IMR-90 (cell line): ENCODE measurements at regions not wholly inside any gene's neighbourhood (a gene's known extent, or its start where the extent isn't known, plus 50 kb on each side); places are given as distances from the start of the nearest gene placed in this dataset.

ENCODE experiments used
- ATAC-seq: fragments of 200-7000 bp; cut with Tn5 transposase; 2 replicates; pipeline ENCODE4 v1.9.1; 2020; ENCODE audit warnings: low read depth, mild to moderate bottlenecking, moderate library complexity
- BruUV-seq: library from RNA; stranded (reverse); fragments of 400-500 nt; replicated peaks from 2 replicates; lab custom pipeline; 2021; lab: Mats Ljungman, UMichigan
- CTCF ChIA-PET: fragments of 300-600 bp; formaldehyde crosslinking; extraction: SDS; loops from one replicate; lab custom pipeline; 2021; ENCODE audit warnings: antibody characterized with exemption; lab: Yijun Ruan, JAX
- POLR2A ChIA-PET: fragments of 300-600 bp; sonication (Branson Sonifier 250); formaldehyde crosslinking; loops from one replicate; lab custom pipeline; 2022; ENCODE audit warnings: antibody characterized with exemption; ENCODE audit not compliant: unreplicated experiment; lab: Charles Lee
- DNase-seq: peaks from one replicate; pipeline ENCODE4 v3.0.0; 2013
- H2AFZ ChIP-seq: replicated peaks from 2 replicates; pipeline ENCODE3; 2013; ENCODE audit warnings: low read length, mild to moderate bottlenecking; ENCODE audit not compliant: poor library complexity
- H2AK5ac ChIP-seq: 2 replicates; pipeline ENCODE4 v1.6.1; 2013; ENCODE audit warnings: low read depth, low read length, inconsistent platforms
- H2AK9ac ChIP-seq: replicated peaks from 2 replicates; pipeline ENCODE3; 2013; ENCODE audit warnings: mild to moderate bottlenecking, low read depth, low read length, moderate library complexity; ENCODE audit not compliant: poor library complexity
- H2BK120ac ChIP-seq: 2 replicates; pipeline ENCODE4 v1.6.1; 2013; ENCODE audit warnings: low read depth, low read length, inconsistent platforms
- H2BK15ac ChIP-seq: 3 replicates; pipeline ENCODE4 v1.6.1; 2013; ENCODE audit warnings: low read depth, low read length, inconsistent platforms
- H2BK20ac ChIP-seq: 2 replicates; pipeline ENCODE4 v1.6.1; 2013; ENCODE audit warnings: low read depth, mild to moderate bottlenecking, inconsistent platforms, low read length, moderate library complexity
- H2BK5ac ChIP-seq: 2 replicates; pipeline ENCODE4 v1.6.1; 2013; ENCODE audit warnings: mild to moderate bottlenecking, low read depth, low read length, inconsistent platforms; ENCODE audit not compliant: poor library complexity, severe bottlenecking
- H3K14ac ChIP-seq: replicated peaks from 2 replicates; pipeline ENCODE4 v1.6.1; 2013; ENCODE audit warnings: low read depth, low read length, inconsistent platforms
- H3K18ac ChIP-seq: 2 replicates; pipeline ENCODE4 v1.6.1; 2013; ENCODE audit warnings: low read depth, low read length, control low read depth
- H3K23ac ChIP-seq: 2 replicates; pipeline ENCODE4 v1.6.1; 2013; ENCODE audit warnings: low read depth, low read length, inconsistent platforms
- H3K27ac ChIP-seq: 2 replicates; pipeline ENCODE4 v1.5.1; 2013; ENCODE audit warnings: mild to moderate bottlenecking, control low read depth, low read length; ENCODE audit not compliant: insufficient read depth
- H3K27me3 ChIP-seq: 2 replicates; pipeline ENCODE4 v1.6.1; 2013; ENCODE audit warnings: low read length; ENCODE audit not compliant: control insufficient read depth, insufficient read depth
- H3K36me3 ChIP-seq: 2 replicates; pipeline ENCODE4 v1.6.1; 2013; ENCODE audit warnings: low read length, mixed read lengths; ENCODE audit not compliant: control insufficient read depth, insufficient read depth
- H3K4ac ChIP-seq: 2 replicates; pipeline ENCODE4 v1.6.1; 2013; ENCODE audit warnings: low read depth, low read length, inconsistent platforms
- H3K4me1 ChIP-seq: 2 replicates; pipeline ENCODE4 v1.6.1; 2013; ENCODE audit warnings: low read length, mixed read lengths; ENCODE audit not compliant: control insufficient read depth, insufficient read depth
- H3K4me2 ChIP-seq: 2 replicates; pipeline ENCODE4 v1.6.1; 2013; ENCODE audit warnings: low read depth, mild to moderate bottlenecking, control low read depth, low read length, moderate library complexity
- H3K4me3 ChIP-seq: 2 replicates; pipeline ENCODE4 v1.5.1; 2013; ENCODE audit warnings: low read depth, mild to moderate bottlenecking, control low read depth, low read length, moderate library complexity; ENCODE audit not compliant: insufficient read depth
- H3K56ac ChIP-seq: 2 replicates; pipeline ENCODE4 v1.6.1; 2013; ENCODE audit warnings: low read length, inconsistent platforms; ENCODE audit not compliant: insufficient read depth; ENCODE audit errors: extremely low read depth
- H3K79me1 ChIP-seq, 2 experiments: 2 replicates each; pipeline ENCODE4 v1.6.1; 2013; ENCODE audit warnings: low read length in 2 of 2, inconsistent platforms in 1 of 2, low read depth in 1 of 2
- H3K9ac ChIP-seq: 2 replicates; pipeline ENCODE4 v1.6.1; 2013; ENCODE audit warnings: low read depth, low read length, control low read depth
- H3K9me1 ChIP-seq: 2 replicates; pipeline ENCODE4 v1.6.1; 2013; ENCODE audit warnings: low read length, inconsistent platforms; ENCODE audit not compliant: insufficient read depth
- H3K9me3 ChIP-seq: 2 replicates; pipeline ENCODE4 v1.6.1; 2013; ENCODE audit warnings: low read length; ENCODE audit not compliant: control insufficient read depth, insufficient read depth
- H4K20me1 ChIP-seq: 2 replicates; pipeline ENCODE4 v1.6.1; 2013; ENCODE audit warnings: low read length, inconsistent platforms; ENCODE audit not compliant: insufficient read depth
- H4K5ac ChIP-seq: 2 replicates; pipeline ENCODE4 v1.6.1; 2013; ENCODE audit warnings: mild to moderate bottlenecking, low read depth, low read length, control low read depth
- H4K8ac ChIP-seq, 2 experiments: 2 replicates each; pipeline ENCODE4 v1.6.1; 2013; ENCODE audit warnings: low read depth in 2 of 2, low read length in 2 of 2, control low read depth in 1 of 2, inconsistent platforms in 1 of 2
- H4K91ac ChIP-seq: 2 replicates; pipeline ENCODE4 v1.6.1; 2013; ENCODE audit warnings: low read depth, low read length, inconsistent platforms; ENCODE audit not compliant: insufficient read depth
- BHLHE40 ChIP-seq: fragments of 150-350 bp; IDR thresholded peaks from 2 replicates; pipeline ENCODE4 v1.6.1; 2016; ENCODE audit warnings: mild to moderate bottlenecking, low read depth, low read length
- CHD1 ChIP-seq: IDR thresholded peaks from 2 replicates; pipeline ENCODE4 v1.6.1; 2012; ENCODE audit warnings: low read depth, low read length, improper control_type of control experiment
- CTCF ChIP-seq: conservative IDR thresholded peaks from 2 replicates; pipeline ENCODE4 v1.5.1; 2012; ENCODE audit warnings: mild to moderate bottlenecking, low read depth, low read length, improper control_type of control experiment
- ELK1 ChIP-seq: fragments of 150-350 bp; IDR thresholded peaks from 2 replicates; pipeline ENCODE4 v1.6.1; 2016; ENCODE audit warnings: low read depth, mild to moderate bottlenecking, low read length, moderate library complexity, borderline replicate concordance
- FOS ChIP-seq: fragments of 150-350 bp; IDR thresholded peaks from 2 replicates; pipeline ENCODE4 v1.6.1; 2016; ENCODE audit warnings: low read depth, low read length
- MAFK ChIP-seq: IDR thresholded peaks from 2 replicates; pipeline ENCODE4 v1.6.1; 2012; ENCODE audit warnings: low read depth, low read length, improper control_type of control experiment
- MAZ ChIP-seq: IDR thresholded peaks from 2 replicates; pipeline ENCODE4 v1.6.1; 2012; ENCODE audit warnings: low read depth, mild to moderate bottlenecking, low read length, improper control_type of control experiment, moderate library complexity, borderline replicate concordance
- NFE2L2 ChIP-seq: fragments of 150-350 bp; IDR thresholded peaks from 2 replicates; pipeline ENCODE4 v1.6.1; 2016; ENCODE audit warnings: low read depth, mild to moderate bottlenecking, low read length
- POLR2A ChIP-seq: IDR thresholded peaks from 2 replicates; pipeline ENCODE4 v1.6.1; 2012; ENCODE audit warnings: mild to moderate bottlenecking, low read depth, low read length
- RAD21 ChIP-seq: IDR thresholded peaks from 2 replicates; pipeline ENCODE4 v1.6.1; 2012; ENCODE audit warnings: low read length, improper control_type of control experiment
- RFX5 ChIP-seq: IDR thresholded peaks from 2 replicates; pipeline ENCODE4 v1.8.0; 2012; ENCODE audit warnings: low read depth, mild to moderate bottlenecking, low read length, moderate library complexity
- USF2 ChIP-seq: fragments of 150-350 bp; IDR thresholded peaks from 2 replicates; pipeline ENCODE4 v1.6.1; 2017; ENCODE audit warnings: mild to moderate bottlenecking, antibody characterized with exemption, low read length, low read depth
- WGBS, 2 experiments: methylation state at CpG; one replicate each; pipeline versions ENCODE4 v1.1.5 to v1.1.7; 2013; ENCODE audit warnings: missing lambda C conversion rate in 2 of 2; ENCODE audit not compliant: insufficient read length in 1 of 2; ENCODE audit errors: extremely low coverage in 2 of 2; 5-methylcytosine and 5-hydroxymethylcytosine counted together
- dilution Hi-C: fragments of 300-500 bp; cut with HindIII; formaldehyde crosslinking; loops from one replicate; pipeline ENCODE4 v1.14.3; 2018; ENCODE audit warnings: low sequenced_read_pairs; ENCODE audit not compliant: unreplicated experiment
- in situ Hi-C: fragments of 300-500 bp; cut with MboI; formaldehyde crosslinking; loops from 3 replicates; pipeline ENCODE4 v1.14.3; 2019; ENCODE audit warnings: low sequenced_read_pairs, inconsistent platforms, mixed read lengths
- intact Hi-C: fragments of 100-400 bp; cut with micrococcal nuclease; formaldehyde crosslinking; loops from 2 replicates; pipeline ENCODE4 v1.10.0; 2022

GRCh38 chr2:161019311-161019710, 140.9 kb upstream of the TANK start:
- DNase-seq, result no peak

More at GRCh38 chr2:161019311-161019710, 140.9 kb upstream of the TANK start:
- no peak overlapping the region for H3K56ac ChIP-seq
- no peaks in the 10 kb centered on the region for H3K9me1 ChIP-seq
- no peak overlapping the region for H3K18ac ChIP-seq
- no peak overlapping the region for H2AK9ac ChIP-seq
- H3K27ac ChIP-seq, result no peak overlapping the region
- H2AFZ ChIP-seq, result no peak overlapping the region
- intact Hi-C loops (no loop called here), in situ Hi-C loops (no loop called here), dilution Hi-C loops (no loop called here)
- no peaks in the 10 kb centered on the region for H3K9me3 ChIP-seq
- H2BK15ac ChIP-seq, result no peak overlapping the region
- no peak overlapping the region for H3K4me2 ChIP-seq
- no peak overlapping the region for H2BK5ac ChIP-seq
- no peak overlapping the region for H4K91ac ChIP-seq
- H2BK20ac ChIP-seq, result no peak overlapping the region
- no TSS peak for BruUV-seq
- no peak overlapping the region for H2AK5ac ChIP-seq
- no peak overlapping the region for H4K5ac ChIP-seq
- H3K14ac ChIP-seq, result no peak overlapping the region
- no peak overlapping the region for H3K4ac ChIP-seq
- no peak for TF ChIP-seq MAZ
- no peak for TF ChIP-seq CHD1
- no peak for TF ChIP-seq NFE2L2
- TF ChIP-seq USF2, result no peak
- no peak for TF ChIP-seq CTCF
- no peak for TF ChIP-seq BHLHE40
- TF ChIP-seq RFX5, result no peak
- no peak for TF ChIP-seq MAFK
- TF ChIP-seq FOS, result no peak
- TF ChIP-seq RAD21, result no peak
- no peak for TF ChIP-seq ELK1
- TF ChIP-seq POLR2A, result no peak
- H3K79me1 ChIP-seq, result no peaks in the 10 kb centered on the region
- no peaks in the 10 kb centered on the region for H3K27me3 ChIP-seq
- ChIA-PET POLR2A (no interaction called here), CTCF (interaction anchor here (0.5 to 0.7 kb wide), 2 partner anchors 14 to 23 kb away, joined by 3 read pairs; no protein-coding TSS in a partner anchor)
- no peak overlapping the region for H3K23ac ChIP-seq
- H3K9ac ChIP-seq, result no peak overlapping the region
- H4K20me1 ChIP-seq, result no peaks in the 10 kb centered on the region
- H3K4me1 ChIP-seq, result no peaks in the 10 kb centered on the region
- H4K8ac ChIP-seq, result no peak overlapping the region
- WGBS, 2 experiments, result 17% methylated on average over 1 of the region's 5 CpGs; no CpG with 5 or more reads in 1 of the 2 experiments
- no peaks in the 10 kb centered on the region for H3K36me3 ChIP-seq
- no peak for ATAC-seq
- H3K4me3 ChIP-seq, result no peak overlapping the region
- H2BK120ac ChIP-seq, result no peak overlapping the region
